ENCODE measurements at regions not wholly inside any gene's neighbourhood (a gene's known extent, or its start where the extent isn't known, plus 50 kb on each side); places are given as distances from the start of the nearest gene placed in this dataset.

DNA sequence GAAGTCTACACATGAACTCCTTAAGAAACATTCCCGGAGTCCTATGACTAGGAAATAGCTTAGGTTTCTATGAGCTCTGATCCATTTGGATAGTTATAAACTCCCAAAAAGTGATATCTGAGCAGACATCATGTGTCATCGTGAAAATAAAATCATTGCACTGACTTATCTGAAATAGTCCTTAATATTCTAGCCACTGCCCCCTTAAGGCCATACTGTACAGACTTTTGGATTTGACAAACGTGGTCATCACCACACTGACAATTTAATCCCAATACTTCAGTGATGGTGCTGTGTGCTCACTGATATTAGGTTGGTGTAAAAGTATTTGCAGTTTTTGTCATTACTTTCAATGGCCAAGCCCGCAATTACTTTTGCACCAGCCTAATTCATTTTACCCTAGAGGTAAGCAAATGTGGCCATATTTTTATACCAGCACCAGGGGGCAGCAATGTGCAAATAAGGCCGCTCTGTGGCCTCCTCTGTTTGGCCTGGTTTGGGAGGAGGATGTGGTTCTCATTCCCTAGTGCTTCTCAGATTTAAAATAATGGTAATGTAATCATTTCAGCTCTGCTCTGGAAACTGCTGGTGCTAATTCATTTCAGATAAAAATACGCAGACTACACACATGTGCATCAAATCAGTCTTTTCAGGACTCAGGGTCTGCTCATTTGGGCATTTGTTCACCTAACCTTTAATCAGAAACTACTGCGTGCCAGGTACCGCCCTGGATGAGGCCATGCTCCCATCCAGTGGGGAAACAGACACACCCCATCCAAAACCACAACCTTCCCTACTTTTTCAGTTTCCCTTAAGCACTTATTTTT lies 196.4 kb upstream of the C1QTNF7 start:
- FAIRE-seq (no peak), DNase-seq (ENCODE audit: insufficient read length, low spot score) (peak; percentile 17)
- TF ChIP-seq POLR2A (IDR thresholded peaks at IDR 0.05; ENCODE audit: low read depth, low read length) = no peak

DNA sequence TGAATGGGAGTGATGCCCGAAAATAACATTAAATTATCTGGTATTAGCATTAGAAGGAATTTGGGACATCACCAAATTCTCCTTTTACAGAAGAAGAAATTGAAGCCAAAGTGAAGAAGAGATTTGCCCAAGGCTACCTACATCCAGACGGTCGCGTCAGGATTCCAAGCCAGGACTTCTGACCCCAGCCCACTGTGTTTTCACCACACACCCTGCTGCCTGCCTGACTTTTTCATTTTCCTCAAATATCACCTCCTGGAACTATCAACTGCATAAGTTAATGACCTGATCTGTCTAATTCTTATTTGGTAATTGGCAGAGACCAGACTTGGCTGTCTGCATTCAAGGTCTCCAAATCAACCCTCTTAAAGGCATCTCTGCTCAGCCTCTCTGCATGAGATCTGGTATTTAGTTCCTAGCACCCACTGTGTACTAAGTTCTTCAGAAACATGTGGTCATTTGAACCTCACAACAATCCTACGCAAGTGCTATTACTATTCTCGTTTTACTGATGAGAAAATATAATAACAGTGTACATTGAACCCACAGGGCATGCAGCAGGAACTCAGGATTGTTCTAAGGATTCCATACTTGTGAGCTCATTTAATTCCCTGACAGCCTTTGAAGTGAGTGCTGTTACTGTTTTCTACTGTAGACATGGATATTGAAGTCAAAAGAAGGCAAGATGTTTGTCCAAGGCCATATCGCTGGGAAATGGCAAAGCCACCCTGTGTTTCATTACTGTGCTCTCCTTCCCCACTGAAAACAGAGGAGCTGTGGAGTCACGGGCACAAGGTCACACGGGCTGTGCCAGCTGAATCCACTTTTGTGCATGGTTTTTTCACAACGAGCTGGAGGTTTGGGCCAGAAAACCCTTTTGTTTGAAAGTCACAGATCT lies 195.2 kb upstream of the C1QTNF7 start:
- FAIRE-seq = no peak
- DNase-seq (ENCODE audit: insufficient read length, low spot score) = no peak
- no peak for TF ChIP-seq POLR2A (IDR thresholded peaks at IDR 0.05; ENCODE audit: low read depth, low read length)

GRCh38 chr4:15233264-15233597 lies 194.6 kb upstream of the C1QTNF7 start:
- FAIRE-seq = no peak
- no peak for TF ChIP-seq POLR2A (IDR thresholded peaks at IDR 0.05; ENCODE audit: low read depth, low read length)
- DNase-seq (ENCODE audit: insufficient read length, low spot score) = no peak

DNA sequence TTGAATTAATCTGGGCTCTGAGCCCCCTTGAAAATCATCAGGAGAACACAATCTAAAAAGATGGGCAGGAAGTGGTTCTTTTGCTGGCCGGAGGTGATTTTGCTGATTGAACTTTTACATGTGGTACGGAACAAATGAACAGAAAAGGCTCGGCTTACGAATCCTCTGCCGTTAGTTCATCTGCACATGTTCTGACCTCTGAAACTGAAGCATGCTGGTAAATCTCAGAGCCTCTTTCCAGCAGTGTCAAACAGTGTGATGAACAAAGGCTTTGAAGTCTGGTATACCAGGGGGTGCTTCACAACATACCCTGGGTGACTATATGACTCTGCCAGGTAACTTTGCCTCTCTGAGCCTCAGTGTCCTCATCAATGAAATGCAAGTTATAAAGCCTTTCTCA lies 194.2 kb upstream of the C1QTNF7 start:
- TF ChIP-seq POLR2A (IDR thresholded peaks at IDR 0.05; ENCODE audit: low read depth, low read length) = no peak
- DNase-seq (ENCODE audit: insufficient read length, low spot score) (no peak), FAIRE-seq (no peak)

- no peak for TF ChIP-seq POLR2A (IDR thresholded peaks at IDR 0.05; ENCODE audit: low read depth, low read length)
- DNase-seq (ENCODE audit: insufficient read length, low spot score) = peak; percentile 14
- no peak for FAIRE-seq
These were observed 193.5 kb upstream of the C1QTNF7 start for GRCh38 chr4:15234116-15234855.

DNA sequence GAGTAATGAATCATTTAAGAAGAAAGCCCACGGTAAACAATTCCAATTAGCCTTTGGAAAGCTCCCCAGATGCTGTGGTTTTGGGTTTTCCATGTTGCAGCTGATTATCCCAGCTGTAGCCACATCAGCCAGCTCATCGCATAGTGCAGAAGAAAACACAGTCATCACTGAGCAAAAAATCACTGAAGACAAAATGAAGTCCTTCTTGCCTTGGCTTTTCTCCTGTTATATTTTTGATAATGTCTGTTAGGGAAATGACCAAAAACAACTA lies 193.0 kb upstream of the C1QTNF7 start:
- DNase-seq (ENCODE audit: insufficient read length, low spot score) = peak; percentile 6
- no peak for FAIRE-seq
- no peak for TF ChIP-seq POLR2A (IDR thresholded peaks at IDR 0.05; ENCODE audit: low read depth, low read length)

DNA sequence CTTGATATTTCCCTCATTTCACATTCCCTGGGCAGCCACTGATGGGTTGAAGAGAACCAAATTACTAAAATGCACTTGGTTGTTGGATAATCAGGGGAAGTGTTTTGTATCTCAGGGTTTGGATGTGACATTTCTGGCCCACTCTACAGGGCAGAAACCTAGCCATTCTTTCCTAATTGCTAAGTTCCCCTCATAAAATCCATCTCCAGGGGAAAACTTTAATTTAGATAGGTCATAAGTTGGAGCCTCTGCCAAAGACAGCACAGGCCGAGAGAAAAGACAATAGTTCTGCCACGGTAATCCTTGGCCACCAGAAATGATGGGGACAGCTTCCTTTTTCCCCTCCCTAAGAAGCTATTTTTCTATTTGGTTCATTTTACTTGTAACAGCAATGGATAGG lies 192.7 kb upstream of the C1QTNF7 start:
- FAIRE-seq (no peak), DNase-seq (ENCODE audit: insufficient read length, low spot score) (no peak)
- TF ChIP-seq POLR2A (IDR thresholded peaks at IDR 0.05; ENCODE audit: low read depth, low read length) = no peak

DNA sequence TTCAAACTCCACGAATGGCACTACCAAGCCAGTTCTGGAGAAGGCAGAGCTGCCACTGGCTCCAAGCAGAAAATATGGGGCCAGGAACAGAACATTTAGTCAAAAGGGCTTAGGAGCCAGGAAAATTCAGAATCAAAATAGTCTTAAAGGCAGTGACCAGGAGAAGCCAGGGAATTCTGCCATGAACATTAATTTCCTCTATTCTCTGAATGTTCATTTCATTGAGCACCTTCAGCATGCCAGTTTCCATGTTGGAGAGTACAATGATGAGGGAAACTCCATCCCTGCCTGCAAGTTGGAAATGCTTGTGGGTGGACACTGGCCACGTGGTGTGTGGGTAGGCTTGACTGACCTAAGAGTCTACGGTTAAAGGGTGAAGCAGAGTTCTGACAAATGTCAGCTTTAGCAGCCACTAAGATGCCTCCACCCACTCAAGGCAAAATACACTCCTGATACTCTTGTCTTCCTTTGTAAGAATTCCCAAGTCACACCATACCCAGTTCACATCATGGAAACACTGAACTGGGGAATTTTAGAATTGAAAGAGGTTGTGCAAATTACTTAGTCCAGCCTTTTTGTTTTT lies 190.1 kb upstream of the C1QTNF7 start:
- FAIRE-seq (no peak), DNase-seq (ENCODE audit: insufficient read length, low spot score) (no peak)
- TF ChIP-seq POLR2A (IDR thresholded peaks at IDR 0.05; ENCODE audit: low read depth, low read length) = no peak

- no peak for FAIRE-seq
- TF ChIP-seq POLR2A (IDR thresholded peaks at IDR 0.05; ENCODE audit: low read depth, low read length) = no peak
- DNase-seq (ENCODE audit: insufficient read length, low spot score) = peak; percentile 10
These were observed 189.1 kb upstream of the C1QTNF7 start for GRCh38 chr4:15238720-15239119.

DNA sequence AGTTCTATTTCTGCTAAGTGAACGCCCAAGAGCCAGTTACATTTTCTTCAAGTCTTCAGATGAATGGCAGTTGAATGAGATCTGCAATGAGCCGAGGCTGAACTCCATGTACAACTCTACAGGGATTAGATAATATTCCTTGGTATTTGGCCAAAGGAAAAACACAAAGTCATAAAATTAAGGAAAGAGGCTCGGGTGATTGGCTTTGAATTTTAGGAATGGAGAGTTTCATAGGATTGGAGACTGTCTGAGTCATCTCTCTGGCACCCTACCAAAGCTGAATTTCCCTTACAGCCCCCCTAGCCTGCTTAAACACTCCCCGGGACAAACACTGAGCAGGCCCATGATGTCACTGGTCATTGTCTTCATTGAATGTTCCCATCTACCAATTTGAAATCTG lies 188.0 kb upstream of the C1QTNF7 start:
- no peak for TF ChIP-seq POLR2A (IDR thresholded peaks at IDR 0.05; ENCODE audit: low read depth, low read length)
- DNase-seq (ENCODE audit: insufficient read length, low spot score) (no peak), FAIRE-seq (no peak)

- DNase-seq (ENCODE audit: insufficient read length, low spot score) (no peak), FAIRE-seq (no peak)
- no peak for TF ChIP-seq POLR2A (IDR thresholded peaks at IDR 0.05; ENCODE audit: low read depth, low read length)
These were observed 187.1 kb upstream of the C1QTNF7 start for GRCh38 chr4:15240764-15241163.

DNA sequence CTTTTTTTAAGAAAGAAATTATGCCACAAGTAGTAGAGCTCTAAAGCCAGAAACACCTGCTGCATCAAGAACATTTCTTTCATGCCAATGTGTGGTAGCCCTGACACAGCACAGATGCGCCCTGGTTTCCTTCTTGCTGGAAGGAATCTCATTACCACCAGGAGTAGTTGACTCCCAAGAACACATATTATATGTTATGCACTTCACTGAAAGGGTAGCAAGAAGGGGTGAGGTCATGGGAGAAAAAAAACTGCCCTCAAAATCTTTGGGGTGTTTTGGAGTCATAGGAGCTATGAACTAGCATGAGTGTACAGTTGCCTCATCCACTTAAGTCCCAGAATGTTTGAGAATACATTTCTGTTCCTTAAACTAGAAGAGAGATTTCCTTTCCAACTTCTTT lies 185.8 kb upstream of the C1QTNF7 start:
- no peak for FAIRE-seq

GRCh38 chr4:15244354-15244753 lies 183.5 kb upstream of the C1QTNF7 start:
- no peak for TF ChIP-seq POLR2A (IDR thresholded peaks at IDR 0.05; ENCODE audit: low read depth, low read length)
- no peak for FAIRE-seq
- no peak for DNase-seq (ENCODE audit: insufficient read length, low spot score)

More for the DNA sequence above, 185.8 kb upstream of the C1QTNF7 start:
- no peak for DNase-seq (ENCODE audit: insufficient read length, low spot score)
- no peak for TF ChIP-seq POLR2A (IDR thresholded peaks at IDR 0.05; ENCODE audit: low read depth, low read length)

- FAIRE-seq = no peak
These were observed 182.8 kb upstream of the C1QTNF7 start for GRCh38 chr4:15245006-15245530.

More at GRCh38 chr4:15245006-15245530, 182.8 kb upstream of the C1QTNF7 start:
- no peak for TF ChIP-seq POLR2A (IDR thresholded peaks at IDR 0.05; ENCODE audit: low read depth, low read length)
- DNase-seq (ENCODE audit: insufficient read length, low spot score) = no peak
